Aorta (tissue), 5 donors: ENCODE measurements at regions not wholly inside any gene's neighbourhood (a gene's known extent, or its start where the extent isn't known, plus 50 kb on each side); places are given as distances from the start of the nearest gene placed in this dataset.

Source experiments
- ATAC-seq: fragments of 200-7000 bp; cut with Tn5 transposase; one replicate; pipeline ENCODE4 v1.9.1; 2022; ENCODE audit warnings: moderate library complexity; ENCODE audit not compliant: low FRiP score
- DNase-seq, 2 donors: peaks; one replicate each; pipeline ENCODE4 v3.0.0-alpha.2; 2020
- H3K27ac ChIP-seq, 2 donors: one replicate each; pipeline ENCODE4 v1.5.1; 2013; ENCODE audit warnings: low read length in 2 of 2, mild to moderate bottlenecking in 2 of 2, moderate library complexity in 2 of 2, control low read depth in 1 of 2, inconsistent platforms in 1 of 2, low read depth in 1 of 2
- H3K27me3 ChIP-seq, 2 donors: one replicate each; pipeline ENCODE4 v1.6.1; 2013; ENCODE audit warnings: control low read depth in 1 of 2, low read length in 1 of 2, mild to moderate bottlenecking in 1 of 2, moderate library complexity in 1 of 2; ENCODE audit not compliant: insufficient read depth in 2 of 2, control insufficient read depth in 1 of 2
- H3K36me3 ChIP-seq, 2 donors: one replicate each; pipeline ENCODE4 v1.6.1; 2013; ENCODE audit warnings: control low read depth in 1 of 2, low read length in 1 of 2, mild to moderate bottlenecking in 1 of 2; ENCODE audit not compliant: insufficient read depth in 2 of 2, control insufficient read depth in 1 of 2
- H3K4me1 ChIP-seq, 2 donors: one replicate each; pipeline ENCODE4 v1.6.1; 2013; ENCODE audit warnings: low read length in 2 of 2, control low read depth in 1 of 2, mild to moderate bottlenecking in 1 of 2, moderate library complexity in 1 of 2; ENCODE audit not compliant: insufficient read depth in 2 of 2, control insufficient read depth in 1 of 2
- H3K4me3 ChIP-seq, 2 donors: one replicate each; pipeline ENCODE4 v1.5.1; 2013; ENCODE audit warnings: low read length in 2 of 2, control low read depth in 1 of 2, mild to moderate bottlenecking in 1 of 2
- H3K9me3 ChIP-seq: one replicate; pipeline ENCODE4 v1.6.1; 2013; ENCODE audit warnings: mild to moderate bottlenecking, low read length; ENCODE audit not compliant: control insufficient read depth
- WGBS, 2 donors: extraction: QIAGEN DNeasy Blood & Tissue Kit; methylation state at CpG; one replicate each; pipeline ENCODE4 v1.1.7; 2013; 5-methylcytosine and 5-hydroxymethylcytosine counted together
- intact Hi-C, 2 donors: fragments of 100-400 bp; cut with DNase I; formaldehyde crosslinking; loops; one replicate each; pipeline versions ENCODE4 v1.14.2 to v1.15.0; 2022
- donor health status: healthy with polysubstance abuse.
- donor health status: Bipolar disorder and iron deficiency.
- donor health status: DM: no; HTN: no; CAD: no.
- donor health status: DM: no; HTN: no; CAD: no.
- donor health status: DM: yes; HTN: yes; CAD: no.

DNA sequence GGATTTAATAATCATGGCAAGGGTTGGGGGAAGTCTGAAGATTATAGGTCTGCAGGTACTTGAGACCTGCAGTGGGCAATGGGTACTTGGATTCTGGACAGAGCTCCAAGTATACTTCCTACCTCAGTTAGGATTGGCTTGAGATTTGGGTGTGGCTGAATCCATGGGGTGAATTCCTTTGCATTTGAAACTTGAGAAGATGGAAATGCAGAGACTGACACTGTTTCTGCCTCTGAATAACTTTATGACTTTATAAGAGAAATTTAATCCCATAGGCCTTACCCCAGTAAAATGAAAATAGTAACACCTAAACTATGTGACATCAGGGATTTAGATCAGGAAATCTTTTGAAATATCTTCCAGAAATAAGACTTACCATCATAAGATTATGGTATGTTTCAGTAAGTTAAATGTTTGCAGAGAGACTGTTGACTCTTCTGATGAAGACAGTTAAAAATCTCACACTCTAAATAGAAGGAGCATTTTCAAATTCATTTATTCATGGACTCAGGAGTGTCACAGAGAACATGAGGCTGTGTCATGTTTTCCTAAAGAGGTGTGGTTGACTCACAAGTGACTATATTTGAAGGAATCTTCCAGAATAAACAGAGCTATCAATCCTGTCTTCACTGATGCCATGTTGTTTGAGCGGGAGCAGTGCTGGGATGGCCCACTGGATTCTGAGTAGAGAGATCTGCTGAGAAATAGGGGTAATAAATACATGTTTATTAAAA lies 513.5 kb upstream of the NR3C2 start:
- Histone ChIP-seq H3K27me3 (no peaks in the 10 kb centered on the region), H3K36me3 (no peaks in the 10 kb centered on the region), H3K27ac (no peak overlapping the region), H3K4me3 (no peak overlapping the region), H3K4me1 (no peaks in the 10 kb centered on the region), H3K9me3 (no peaks in the 10 kb centered on the region)
- DNase-seq (no peak), ATAC-seq (no peak)
- intact Hi-C loops: no loop called here
- 90 to 95% methylated on average over 1 of the region's 1 CpG for WGBS, 2 donors

DNA sequence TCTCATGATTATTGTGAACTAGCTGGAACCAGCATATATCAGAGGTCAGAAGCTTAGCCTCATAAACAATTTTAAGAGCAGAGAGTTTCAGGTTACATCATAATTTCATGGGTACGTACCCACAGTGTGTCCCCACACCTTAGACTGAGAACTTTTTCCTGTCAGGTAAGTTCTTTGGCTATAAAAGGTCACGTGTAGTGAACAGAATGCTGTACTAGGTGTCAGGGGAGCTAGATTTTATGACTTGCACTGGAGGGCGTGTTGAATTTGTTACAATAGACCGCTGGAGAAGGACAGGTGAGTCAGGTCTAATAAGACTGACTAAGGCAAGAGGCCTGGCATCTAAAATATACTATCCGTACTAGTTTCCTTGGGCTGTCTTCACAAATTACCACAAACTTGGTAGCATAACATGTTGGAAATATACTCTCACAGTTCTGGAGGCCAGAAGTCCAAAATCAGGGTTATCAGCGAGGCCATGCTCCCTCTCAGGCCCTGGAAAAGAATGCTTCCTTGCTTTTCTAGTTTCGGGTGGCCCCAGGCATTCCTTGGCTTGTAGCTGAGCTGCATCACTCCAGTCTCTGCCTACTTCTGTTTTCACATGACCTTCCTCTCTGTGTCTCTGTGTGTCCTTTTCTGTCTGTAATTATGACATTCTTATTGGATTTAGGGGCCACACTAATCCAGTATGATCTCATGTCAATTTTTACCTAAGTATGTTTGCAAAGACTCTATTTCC lies 512.0 kb upstream of the NR3C2 start:
- Histone ChIP-seq H3K36me3 (no peaks in the 10 kb centered on the region), H3K9me3 (no peaks in the 10 kb centered on the region), H3K4me1 (no peaks in the 10 kb centered on the region), H3K27me3 (no peaks in the 10 kb centered on the region), H3K27ac (no peak overlapping the region), H3K4me3 (no peak overlapping the region)
- no peak for ATAC-seq
- intact Hi-C loops: no loop called here
- no peak for DNase-seq
- 91% methylated on average over 7 of the region's 7 CpGs for WGBS, 2 donors

DNA sequence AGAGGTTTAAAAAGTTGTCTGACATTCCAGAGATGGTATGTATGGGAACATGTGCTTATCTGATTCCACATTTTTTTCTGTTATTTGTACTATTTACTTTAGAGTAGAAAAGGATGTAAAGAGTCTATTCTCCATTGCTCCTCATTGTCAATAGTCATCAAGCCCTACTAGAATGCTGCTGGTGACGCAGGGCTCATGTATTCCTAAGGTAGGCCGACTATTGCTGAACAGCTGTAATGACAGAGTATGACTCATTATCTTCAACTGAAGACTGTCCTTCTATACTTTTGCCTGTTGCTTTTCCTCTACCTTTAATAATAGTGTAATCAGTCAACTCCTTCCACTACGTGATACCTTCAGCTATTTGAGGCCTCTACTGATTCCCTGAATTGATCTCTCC lies 509.1 kb upstream of the NR3C2 start:
- Histone ChIP-seq H3K9me3 (no peaks in the 10 kb centered on the region), H3K27me3 (no peaks in the 10 kb centered on the region), H3K36me3 (no peaks in the 10 kb centered on the region), H3K27ac (no peak overlapping the region), H3K4me3 (no peak overlapping the region), H3K4me1 (no peaks in the 10 kb centered on the region)
- intact Hi-C loops: no loop called here
- DNase-seq: no peak
- 91 to 93% methylated on average over 3 of the region's 3 CpGs for WGBS, 2 donors
- ATAC-seq: no peak

DNA sequence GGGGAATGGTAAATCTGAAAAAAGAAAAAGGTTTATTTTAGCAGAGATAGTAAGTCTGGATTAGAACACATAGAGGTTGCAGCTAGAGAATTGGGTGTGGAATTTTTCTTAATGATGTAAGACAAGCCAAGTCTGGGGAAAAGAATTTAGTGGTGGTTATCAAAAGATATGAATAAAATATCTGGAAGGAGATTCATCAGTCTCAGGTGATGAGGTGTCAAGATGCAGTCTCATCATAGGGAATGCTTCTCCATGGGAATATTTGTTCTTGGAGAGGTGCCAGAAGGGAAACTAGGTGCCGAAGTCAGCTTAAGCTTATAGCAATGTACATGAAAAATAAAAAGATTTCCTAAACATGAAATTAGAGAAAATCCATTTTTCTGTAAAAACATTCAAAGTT lies 504.1 kb upstream of the NR3C2 start:
- Histone ChIP-seq H3K4me3 (no peak overlapping the region), H3K9me3 (peaks cover 1% of the 10 kb centered on the region), H3K4me1 (no peaks in the 10 kb centered on the region), H3K36me3 (no peaks in the 10 kb centered on the region), H3K27ac (no peak overlapping the region), H3K27me3 (no peaks in the 10 kb centered on the region)
- ATAC-seq: no peak
- DNase-seq: no peak
- intact Hi-C loops: no loop called here
- WGBS, 2 donors: 69 to 90% methylated on average over 1 of the region's 1 CpG

DNA sequence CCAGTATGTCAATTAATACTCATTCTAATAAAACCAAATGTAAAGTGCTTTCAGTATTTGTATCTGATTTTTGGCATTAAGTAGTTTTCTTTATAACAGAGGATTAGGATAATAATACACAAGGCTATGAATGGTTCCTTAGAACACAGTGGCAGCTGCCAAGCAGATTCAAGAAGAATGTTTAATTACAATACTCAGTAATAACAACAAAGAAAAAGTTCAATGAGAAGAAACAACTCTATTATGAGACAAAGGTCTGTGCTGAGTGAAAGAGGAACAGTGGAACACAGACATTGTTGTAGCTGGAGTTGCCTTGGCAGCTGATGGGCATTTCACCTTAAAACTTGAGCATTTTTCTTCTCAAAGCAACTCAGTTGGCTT lies 502.6 kb upstream of the NR3C2 start:
- Histone ChIP-seq H3K27me3 (no peaks in the 10 kb centered on the region), H3K4me1 (no peaks in the 10 kb centered on the region), H3K36me3 (no peaks in the 10 kb centered on the region), H3K27ac (no peak overlapping the region), H3K4me3 (no peak overlapping the region), H3K9me3 (peaks cover 1% of the 10 kb centered on the region)
- no peak for ATAC-seq
- intact Hi-C loops: no loop called here
- DNase-seq: no peak

DNA sequence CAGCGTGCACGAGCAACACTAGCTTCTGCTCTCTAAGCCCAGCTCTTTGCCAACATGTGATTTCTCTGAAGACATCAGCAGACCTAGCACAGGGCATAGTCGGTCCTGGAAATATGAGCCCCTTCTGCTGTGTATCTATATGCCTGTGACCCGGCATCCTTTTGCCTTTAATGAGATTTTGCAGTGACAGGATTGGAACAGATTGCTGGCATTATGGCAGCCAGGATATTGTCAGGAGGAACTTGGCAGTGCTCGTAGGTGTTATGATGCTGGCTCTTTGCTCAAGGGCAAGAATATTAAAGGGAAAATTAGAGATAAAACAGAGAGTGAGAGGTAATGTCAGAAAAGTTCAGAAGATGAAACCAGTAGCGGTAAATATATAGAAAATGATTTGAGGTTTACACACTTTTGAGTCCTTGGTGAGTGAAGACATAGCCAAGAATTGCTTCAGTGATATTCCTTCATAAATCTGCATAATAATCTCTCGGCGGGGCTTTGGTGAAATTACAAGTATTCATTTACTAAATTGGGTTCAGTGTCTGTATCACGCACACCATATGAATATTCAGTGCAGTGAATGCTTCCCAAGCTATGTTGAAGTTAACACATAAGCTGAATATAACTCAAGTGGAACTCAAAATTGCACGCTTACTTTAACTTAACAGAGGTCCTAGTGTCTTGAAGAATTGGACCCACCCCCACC lies 502.1 kb upstream of the NR3C2 start:
- ATAC-seq: no peak
- intact Hi-C loops: no loop called here
- WGBS, 2 donors: 77 to 80% methylated on average over 10 of the region's 10 CpGs

DNA sequence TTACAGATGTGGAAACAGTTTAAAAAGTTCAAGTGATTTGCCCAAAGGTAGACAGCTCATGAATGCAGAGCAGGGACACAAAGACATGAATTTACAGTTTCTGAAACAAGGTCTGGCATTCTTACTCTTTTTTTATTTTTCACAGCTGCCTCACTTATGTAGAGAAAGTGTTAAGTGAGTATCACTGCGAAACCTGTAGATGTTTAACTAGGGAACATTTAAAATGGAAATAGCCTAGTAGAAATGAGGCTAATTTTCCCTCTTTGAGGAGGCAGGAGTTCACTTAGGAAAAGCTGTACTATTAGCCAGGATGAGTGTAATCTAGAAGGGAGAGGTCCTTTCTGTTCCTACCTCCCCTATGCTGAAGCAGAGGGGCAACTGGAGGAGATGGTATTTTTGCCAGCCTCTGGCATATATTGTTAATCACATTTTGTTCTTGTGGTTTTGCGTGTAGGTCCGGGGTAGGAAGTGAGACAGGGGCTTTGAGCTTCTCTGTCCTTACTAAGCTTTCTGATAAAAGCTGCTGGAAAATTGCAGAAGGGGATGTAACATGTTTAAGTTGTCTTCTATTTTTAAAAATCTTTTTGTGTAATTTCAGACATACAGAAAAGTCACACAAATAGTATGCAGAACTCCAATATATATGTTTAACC lies 492.8 kb upstream of the NR3C2 start:
- Histone ChIP-seq H3K27me3 (no peaks in the 10 kb centered on the region), H3K36me3 (no peaks in the 10 kb centered on the region), H3K9me3 (no peaks in the 10 kb centered on the region), H3K4me3 (no peak overlapping the region), H3K4me1 (no peaks in the 10 kb centered on the region), H3K27ac (no peak overlapping the region)
- DNase-seq (no peak), ATAC-seq (no peak)
- intact Hi-C loops: no loop called here
- WGBS, 2 donors: 57 to 62% methylated on average over 3 of the region's 3 CpGs

More for the DNA sequence above, 502.1 kb upstream of the NR3C2 start:
- DNase-seq: no peak
- no peak overlapping the region for H3K4me3 ChIP-seq
- no peaks in the 10 kb centered on the region for H3K4me1 ChIP-seq
- no peaks in the 10 kb centered on the region for H3K36me3 ChIP-seq
- H3K27me3 ChIP-seq: no peaks in the 10 kb centered on the region
- H3K9me3 ChIP-seq: peaks cover 1% of the 10 kb centered on the region
- no peak overlapping the region for H3K27ac ChIP-seq

DNA sequence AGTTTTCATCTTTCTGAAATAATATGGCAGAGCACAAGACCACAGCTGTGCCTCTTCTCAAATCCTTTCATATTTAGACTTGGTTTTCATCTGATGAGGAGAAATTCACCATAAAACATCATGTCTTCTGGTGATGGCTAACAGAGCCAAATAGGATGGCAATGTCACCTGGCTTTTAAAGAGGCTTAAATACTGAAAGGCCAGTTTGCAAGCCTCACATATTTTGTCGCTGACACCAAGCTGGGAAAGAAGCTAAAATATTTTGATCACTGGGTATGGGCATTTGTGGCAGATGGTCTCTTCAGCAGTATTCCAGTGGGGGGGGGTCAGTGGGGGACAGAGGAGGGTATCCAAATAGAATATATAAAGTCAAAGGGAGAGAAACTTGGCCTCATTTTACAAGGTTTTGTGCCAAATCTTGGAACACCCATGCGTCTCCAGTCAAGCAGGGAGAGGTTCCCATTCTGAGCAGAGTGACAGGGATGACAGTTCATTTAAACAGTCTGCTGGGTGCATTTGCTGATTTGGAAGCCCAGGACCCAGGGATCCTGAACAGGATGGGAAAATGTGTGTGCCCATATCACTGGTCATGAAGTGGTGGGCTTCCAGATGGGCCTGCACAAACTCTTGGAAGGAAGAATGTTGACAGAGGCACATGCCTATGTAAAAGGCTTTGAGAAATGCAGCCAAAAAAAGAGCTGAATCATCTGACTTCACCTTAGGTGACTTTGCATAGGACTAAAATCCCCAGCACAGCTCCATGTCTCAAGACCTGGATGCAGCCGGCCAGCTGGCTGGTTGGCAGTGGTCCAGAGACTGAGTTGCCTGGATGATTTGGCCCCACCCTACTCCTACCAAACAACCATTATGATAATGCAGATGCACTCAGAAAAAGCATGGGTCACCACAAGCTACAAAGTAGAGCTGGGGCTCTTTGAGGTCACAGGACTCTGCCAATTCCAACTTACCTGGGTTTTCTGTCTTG lies 484.4 kb upstream of the NR3C2 start:
- intact Hi-C loops: no loop called here
- no peaks in the 10 kb centered on the region for H3K36me3 ChIP-seq
- 48 to 57% methylated on average over 3 of the region's 3 CpGs for WGBS, 2 donors
- ATAC-seq (no peak), DNase-seq (peak in 1 of 2 donors; percentile 38)
- no peaks in the 10 kb centered on the region for H3K27me3 ChIP-seq
- no peak overlapping the region for H3K27ac ChIP-seq
- no peaks in the 10 kb centered on the region for H3K9me3 ChIP-seq
- H3K4me1 ChIP-seq: no peaks in the 10 kb centered on the region
- no peak overlapping the region for H3K4me3 ChIP-seq
